Fibroblast of peridontal ligament (primary cell): ENCODE measurements at regions not wholly inside any gene's neighbourhood (a gene's known extent, or its start where the extent isn't known, plus 50 kb on each side); places are given as distances from the start of the nearest gene placed in this dataset.
A peak's percentile ranks its signal among the peaks of the same experiment; 100 is the strongest.
"Not testable (repeated sequence)": the region's sequence is repeated elsewhere in the genome, so short reads cannot be mapped to it uniquely, and the experiment has no call there.

ENCODE experiments used
- DNase-seq: peaks from one replicate; pipeline ENCODE4 v3.0.0-alpha.2; 2010; ENCODE audit errors: extremely low read depth

GRCh38 chr6:122859676-122860075, 70.6 kb downstream of the SMPDL3A start:
- DNase-seq = no peak

DNA sequence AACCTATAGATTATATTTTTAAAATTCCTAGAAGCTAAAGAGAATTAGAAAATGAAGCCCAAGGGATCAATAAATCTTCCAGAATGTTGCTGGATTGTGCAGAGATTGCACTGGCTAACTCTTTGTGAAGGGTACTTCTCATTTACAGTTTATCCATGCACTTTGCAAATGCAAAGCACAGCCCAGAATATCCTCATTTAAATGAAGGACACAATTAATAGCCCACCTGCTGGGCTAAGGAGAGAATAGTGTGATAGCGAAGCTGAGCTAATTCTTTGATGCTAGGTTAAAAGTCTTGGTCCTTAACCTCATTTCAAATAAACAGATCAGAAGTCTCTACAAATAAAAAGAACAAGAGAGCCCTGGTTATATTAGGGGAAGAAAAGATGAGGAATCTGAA, 72.5 kb downstream of the SMPDL3A start:
- no peak for DNase-seq

GRCh38 chr6:122868137-122868536, 79.1 kb downstream of the SMPDL3A start:
- DNase-seq = no peak

- DNase-seq = peak; percentile 37
These were observed 80.5 kb downstream of the SMPDL3A start for GRCh38 chr6:122869437-122870024.

DNA sequence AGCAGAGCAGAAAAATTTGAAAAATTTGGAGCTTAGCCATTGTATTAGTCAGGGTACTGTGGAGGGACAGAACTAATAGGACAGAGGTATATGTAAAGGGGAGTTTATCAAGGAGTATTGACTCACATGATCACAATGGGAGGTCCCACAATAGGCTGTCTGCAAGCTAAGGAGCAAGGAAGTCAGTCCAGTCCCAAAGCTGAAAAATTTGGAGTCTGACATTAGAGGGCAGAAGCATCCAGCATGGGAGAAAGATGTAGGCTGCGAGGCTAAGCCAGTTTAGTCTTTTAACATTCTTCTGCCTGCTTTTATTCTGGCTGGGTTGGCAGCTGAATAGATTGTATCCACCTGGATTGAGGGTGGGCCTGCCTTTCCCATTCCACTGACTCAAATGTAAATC, 82.0 kb downstream of the SMPDL3A start:
- DNase-seq = no peak

DNA sequence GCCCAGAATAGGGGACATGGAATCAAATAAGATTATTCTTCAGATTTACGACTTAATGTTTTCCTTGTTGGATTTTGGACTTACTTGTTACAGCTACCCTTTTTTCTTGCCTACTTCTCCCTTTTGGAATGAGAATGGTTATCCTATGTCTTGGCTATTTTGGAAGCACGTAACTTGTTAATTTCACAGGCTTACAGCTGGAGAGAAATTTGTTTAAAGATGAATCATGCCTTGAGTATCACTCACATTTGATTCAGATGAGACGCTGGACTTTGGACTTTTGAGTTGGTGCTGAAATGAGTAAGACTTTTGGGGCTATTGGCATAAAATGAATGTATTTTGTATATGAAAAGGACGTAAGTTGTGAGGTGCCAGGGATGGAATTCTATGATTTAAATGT, 83.3 kb downstream of the SMPDL3A start:
- DNase-seq = no peak

- no peak for DNase-seq
These were observed 88.2 kb downstream of the SMPDL3A start for GRCh38 chr6:122877302-122877701.

DNA sequence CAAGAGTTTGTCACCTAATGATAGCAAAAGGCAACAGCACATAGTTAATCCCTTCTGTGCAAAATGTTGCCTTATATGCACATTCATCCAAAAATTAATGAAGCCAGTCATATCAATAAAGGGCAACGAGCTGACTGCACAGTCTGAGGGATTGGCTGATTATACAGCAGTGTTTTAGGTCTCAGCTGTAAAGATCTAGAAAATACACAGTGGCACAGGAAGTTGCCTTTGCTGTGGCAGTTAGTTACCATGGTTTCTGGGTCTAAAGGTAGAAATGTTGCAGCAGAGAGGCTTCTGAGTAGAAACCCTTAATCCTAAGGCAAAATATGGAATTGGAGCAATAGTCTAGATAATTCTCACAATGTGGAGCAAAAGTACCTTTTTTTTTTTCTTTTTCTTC, 89.7 kb downstream of the SMPDL3A start:
- no peak for DNase-seq

DNA sequence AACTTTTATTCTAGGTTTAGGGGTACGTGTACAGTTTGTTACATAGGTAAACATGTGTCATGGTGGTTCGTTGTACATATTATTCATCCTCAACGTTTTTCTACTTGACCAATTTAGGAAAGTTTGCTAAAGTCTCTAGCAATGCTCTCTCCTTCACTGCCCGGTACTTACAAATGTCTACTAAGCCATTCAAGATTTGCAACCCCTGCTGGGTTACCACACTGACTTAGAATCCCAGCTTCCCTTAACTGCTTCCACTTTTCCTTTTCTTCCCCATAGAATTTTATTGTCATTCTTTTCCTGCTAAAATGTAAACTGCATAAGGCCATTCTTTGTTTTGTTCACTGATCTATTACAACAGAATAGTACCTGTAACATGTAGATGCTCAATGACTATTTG, 97.4 kb downstream of the SMPDL3A start:
- no peak for DNase-seq

DNA sequence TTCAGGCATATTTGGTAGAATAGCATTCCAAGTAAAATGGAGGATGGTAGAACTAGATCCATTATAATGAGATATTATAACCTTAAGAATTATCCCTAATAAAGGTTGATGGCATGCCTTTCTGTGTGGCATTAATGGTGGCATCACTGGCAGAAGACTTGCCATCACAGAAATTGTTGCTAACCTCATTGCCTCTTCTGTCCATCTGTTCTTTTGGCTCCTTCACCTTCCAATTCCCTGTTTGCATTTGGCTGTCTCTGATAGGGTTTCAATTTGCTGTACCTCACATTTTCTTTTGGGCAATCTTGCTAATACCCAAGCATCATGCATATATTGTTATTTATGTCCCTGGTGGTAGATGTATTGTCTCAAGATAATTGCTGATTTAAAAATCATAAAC, 98.9 kb downstream of the SMPDL3A start:
- no peak for DNase-seq

- not testable (repeated sequence) for DNase-seq
These were observed 99.6 kb downstream of the SMPDL3A start for GRCh38 chr6:122888680-122889079.

DNA sequence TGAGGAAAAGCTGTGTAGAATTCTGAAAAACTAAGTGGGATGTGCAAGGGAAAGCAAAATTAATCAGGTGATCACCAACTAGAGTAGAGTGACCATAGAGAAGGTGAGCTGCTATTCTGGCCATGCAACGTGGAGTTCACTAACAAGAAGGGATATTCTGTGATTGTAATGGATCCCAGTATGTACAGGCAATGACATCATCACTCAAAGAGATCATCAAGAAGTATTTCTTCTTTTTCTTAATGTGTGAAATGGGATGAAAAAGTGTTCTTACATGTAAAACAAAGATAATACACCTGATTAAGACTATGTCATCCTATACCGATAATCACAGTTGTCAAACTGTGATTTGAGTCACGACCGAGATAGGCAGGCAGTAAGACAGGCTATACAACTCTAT, 101.2 kb downstream of the SMPDL3A start:
- no peak for DNase-seq

DNA sequence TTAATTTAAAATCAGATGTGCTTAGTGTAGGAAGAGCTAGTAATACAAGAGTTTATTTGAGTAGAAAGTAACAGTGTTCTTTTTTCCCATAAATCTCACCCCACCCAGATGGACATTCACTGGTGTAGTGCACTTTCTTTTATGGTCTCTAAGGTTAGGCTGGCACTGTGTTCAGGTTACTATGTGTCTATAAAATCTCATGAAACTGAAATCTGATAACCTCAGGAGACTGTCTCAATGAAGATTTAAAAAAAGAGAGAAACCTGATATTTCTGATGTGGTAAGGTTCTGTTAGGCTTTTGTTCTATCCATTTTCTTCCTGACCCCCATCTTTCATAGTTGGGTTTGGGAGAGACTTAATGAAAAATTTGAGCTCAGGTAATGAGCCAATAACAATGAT, 101.2 kb upstream of the CLVS2 start:
- DNase-seq = no peak

- DNase-seq = no peak
These were observed 93.7 kb upstream of the CLVS2 start for GRCh38 chr6:122902326-122902725.

DNA sequence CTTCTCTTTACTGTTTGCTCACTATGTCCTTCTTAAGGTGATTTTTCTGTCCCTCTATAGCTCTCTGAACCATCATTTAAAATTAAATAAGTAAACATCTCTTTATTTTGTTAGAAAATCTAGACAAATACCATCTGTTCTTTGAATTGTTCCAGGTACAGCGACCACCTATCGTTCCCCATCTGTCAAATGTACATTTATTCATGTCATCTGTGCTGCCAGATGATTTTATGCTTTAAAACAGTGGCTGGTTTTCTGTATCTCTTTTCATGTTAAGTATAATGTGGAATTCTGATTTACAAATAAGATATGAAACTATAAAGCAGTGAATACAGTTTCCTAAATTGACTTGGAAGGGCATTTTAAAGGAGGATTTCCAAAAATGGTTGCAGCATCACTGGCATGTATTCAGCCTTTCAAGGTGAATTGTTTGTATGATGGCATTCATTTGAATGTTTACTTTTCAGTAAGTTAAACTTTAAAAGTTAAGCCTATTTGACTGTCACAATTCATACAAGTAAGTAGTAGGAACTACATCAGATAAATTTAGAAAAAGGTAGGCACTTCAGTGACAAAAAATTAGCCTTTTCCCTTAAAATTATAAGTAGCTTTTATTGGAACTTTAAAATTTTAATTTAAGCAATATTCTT, 92.6 kb upstream of the CLVS2 start:
- DNase-seq = no peak

DNA sequence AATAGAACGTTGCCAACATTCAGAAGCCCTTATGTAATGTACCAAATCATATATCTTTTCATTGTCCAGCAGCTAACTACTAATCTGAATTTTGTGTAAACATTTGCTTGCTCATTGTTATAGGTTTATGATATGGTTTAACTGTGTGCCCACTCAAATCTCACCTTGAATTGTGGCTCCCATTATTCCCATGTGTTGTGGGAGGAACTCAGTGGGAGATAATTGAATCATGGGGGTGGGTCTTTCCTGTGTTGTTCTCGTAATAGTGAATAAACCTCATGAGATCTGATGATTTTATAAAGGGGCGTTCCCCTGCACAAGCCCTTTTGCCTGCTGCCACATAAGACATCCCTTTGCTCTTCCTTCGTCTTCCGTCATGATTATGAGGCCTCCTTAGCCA, 91.9 kb upstream of the CLVS2 start:
- DNase-seq = no peak

- DNase-seq = no peak
These were observed 82.5 kb upstream of the CLVS2 start for GRCh38 chr6:122913558-122913957.

DNA sequence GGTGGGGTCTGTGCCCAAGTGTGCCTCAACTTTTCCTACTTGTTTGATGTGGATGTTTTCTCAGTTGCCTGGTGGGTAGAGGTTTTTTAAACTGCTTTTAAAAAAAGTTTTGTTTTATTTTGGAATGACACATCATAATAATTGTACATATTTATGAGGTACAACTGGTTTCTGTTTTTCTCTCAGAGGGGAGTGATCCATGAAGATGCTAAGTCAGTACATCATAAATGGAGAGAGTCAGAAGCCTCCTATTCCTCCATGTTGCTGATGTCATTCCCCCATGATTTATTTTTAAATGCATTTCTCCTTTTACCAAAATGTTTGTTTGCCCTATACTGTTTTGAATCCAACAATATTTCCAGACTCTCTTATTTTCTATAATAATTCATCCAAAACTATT, 77.3 kb upstream of the CLVS2 start:
- no peak for DNase-seq

GRCh38 chr6:122930252-122931180, 65.5 kb upstream of the CLVS2 start:
- DNase-seq = no peak

- DNase-seq = no peak
These were observed 64.1 kb upstream of the CLVS2 start for GRCh38 chr6:122931916-122932315.

DNA sequence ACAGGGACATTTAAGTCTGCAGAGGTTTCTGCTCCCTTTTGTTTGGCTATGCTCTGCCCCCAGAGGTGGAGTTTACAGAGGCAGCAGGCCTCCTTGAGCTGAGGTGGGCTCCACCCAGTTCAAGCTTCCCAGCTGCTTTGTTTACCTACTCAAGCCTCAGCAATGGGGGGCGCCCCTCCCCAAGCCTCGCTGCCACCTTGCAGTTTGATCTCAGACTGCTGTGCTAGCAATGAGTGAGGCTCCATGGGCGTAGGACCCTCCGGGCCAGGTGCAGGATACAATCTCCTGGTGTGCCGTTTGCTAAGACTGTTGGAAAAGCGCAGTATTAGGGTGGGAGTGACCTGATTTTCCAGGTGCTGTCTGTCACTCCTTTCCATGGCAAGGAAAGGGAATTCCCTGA, 51.1 kb upstream of the CLVS2 start:
- DNase-seq = not testable (repeated sequence)
